Stimulated activated CD4-positive, alpha-beta T cell treated with anti-CD3 and anti-CD28 coated beads, Interleukin-15, amount 100 ng/mL, for 1 hour (primary cell): ENCODE measurements at regions not wholly inside any gene's neighbourhood (a gene's known extent, or its start where the extent isn't known, plus 50 kb on each side); places are given as distances from the start of the nearest gene placed in this dataset.

Experiments used
- DNase-seq, 2 donors: peaks; one replicate each; pipeline ENCODE4 v3.0.0-alpha.2; 2020; ENCODE audit warnings: low read depth in 1 of 2, low spot score in 1 of 2

GRCh38 chr2:226336283-226336682 is 463.3 kb downstream of the IRS1 start:
- no peak for DNase-seq

- no peak for DNase-seq
These were observed 464.5 kb downstream of the IRS1 start for GRCh38 chr2:226334981-226335720.

GRCh38 chr2:226333388-226333787 is 466.2 kb downstream of the IRS1 start:
- no peak for DNase-seq

GRCh38 chr2:226330206-226330605 is 469.4 kb downstream of the IRS1 start:
- DNase-seq = no peak

GRCh38 chr2:226329180-226329579 is 470.4 kb downstream of the IRS1 start:
- DNase-seq = no peak

- DNase-seq = no peak
These were observed 471.8 kb downstream of the IRS1 start for GRCh38 chr2:226327830-226328229.

- no peak for DNase-seq
These were observed 474.1 kb downstream of the IRS1 start for GRCh38 chr2:226325526-226325925.

GRCh38 chr2:226320076-226320948 is 479.3 kb downstream of the IRS1 start:
- DNase-seq = no peak

GRCh38 chr2:226317970-226318369 is 481.6 kb downstream of the IRS1 start:
- DNase-seq = no peak

- DNase-seq = no peak
These were observed 486.6 kb downstream of the IRS1 start for GRCh38 chr2:226313060-226313459.

- no peak for DNase-seq
These were observed 487.5 kb downstream of the IRS1 start for GRCh38 chr2:226312155-226312554.

- no peak for DNase-seq
These were observed 489.5 kb downstream of the IRS1 start for GRCh38 chr2:226310146-226310545.

GRCh38 chr2:226308986-226309385 is 490.6 kb downstream of the IRS1 start:
- DNase-seq = no peak

- DNase-seq = no peak
These were observed 491.3 kb downstream of the IRS1 start for GRCh38 chr2:226308323-226308680.

GRCh38 chr2:226307487-226308322 is 491.9 kb downstream of the IRS1 start:
- no peak for DNase-seq

GRCh38 chr2:226306969-226307368 is 492.7 kb downstream of the IRS1 start:
- DNase-seq = no peak

- DNase-seq = no peak
These were observed 495.3 kb downstream of the IRS1 start for GRCh38 chr2:226304308-226304707.

GRCh38 chr2:226303707-226304106 is 495.9 kb downstream of the IRS1 start:
- no peak for DNase-seq

- no peak for DNase-seq
These were observed 499.3 kb downstream of the IRS1 start for GRCh38 chr2:226300196-226300886.

GRCh38 chr2:226299771-226300170 is 499.8 kb downstream of the IRS1 start:
- no peak for DNase-seq

- no peak for DNase-seq
These were observed 503.9 kb downstream of the IRS1 start for GRCh38 chr2:226295681-226296080.
